ENCODE measurements at regions not wholly inside any gene's neighbourhood (a gene's known extent, or its start where the extent isn't known, plus 50 kb on each side); places are given as distances from the start of the nearest gene placed in this dataset.
"Not testable (repeated sequence)": the region's sequence is repeated elsewhere in the genome, so short reads cannot be mapped to it uniquely, and the experiment has no call there.

- DNase-seq (ENCODE audit: low read depth) (no peak), FAIRE-seq (no peak)
- TF ChIP-seq CTCF (IDR thresholded peaks at IDR 0.05; ENCODE audit: insufficient read depth, low read length, severe bottlenecking) = no peak
- H3K36me3 ChIP-seq (ENCODE audit: control insufficient read depth, insufficient read depth, low read length) = no peaks in the 10 kb centered on the region
- no peaks in the 10 kb centered on the region for H3K27me3 ChIP-seq (ENCODE audit: control insufficient read depth, insufficient read depth, low read length)
- H3K4me3 ChIP-seq (ENCODE audit: low read depth, low read length) = no peak overlapping the region
These were observed 500.3 kb upstream of the PTCHD4 start for GRCh38 chr6:48611332-48611731.

GRCh38 chr6:48610846-48611245 is 499.8 kb upstream of the PTCHD4 start:
- DNase-seq (ENCODE audit: low read depth) = no peak
- Histone ChIP-seq H3K4me3 (ENCODE audit: low read depth, low read length) (no peak overlapping the region), H3K36me3 (ENCODE audit: control insufficient read depth, insufficient read depth, low read length) (no peaks in the 10 kb centered on the region), H3K27me3 (ENCODE audit: control insufficient read depth, insufficient read depth, low read length) (no peaks in the 10 kb centered on the region)
- FAIRE-seq = no peak
- TF ChIP-seq CTCF (IDR thresholded peaks at IDR 0.05; ENCODE audit: insufficient read depth, low read length, severe bottlenecking) = no peak

- no peak for FAIRE-seq
- Histone ChIP-seq H3K27me3 (ENCODE audit: control insufficient read depth, insufficient read depth, low read length) (no peaks in the 10 kb centered on the region), H3K36me3 (ENCODE audit: control insufficient read depth, insufficient read depth, low read length) (no peaks in the 10 kb centered on the region), H3K4me3 (ENCODE audit: low read depth, low read length) (no peak overlapping the region)
- no peak for TF ChIP-seq CTCF (IDR thresholded peaks at IDR 0.05; ENCODE audit: insufficient read depth, low read length, severe bottlenecking)
- no peak for DNase-seq (ENCODE audit: low read depth)
These were observed 495.6 kb upstream of the PTCHD4 start for GRCh38 chr6:48606618-48607017.

- Histone ChIP-seq H3K36me3 (ENCODE audit: control insufficient read depth, insufficient read depth, low read length) (no peaks in the 10 kb centered on the region), H3K27me3 (ENCODE audit: control insufficient read depth, insufficient read depth, low read length) (no peaks in the 10 kb centered on the region), H3K4me3 (ENCODE audit: low read depth, low read length) (no peak overlapping the region)
- DNase-seq (ENCODE audit: low read depth) (no peak), FAIRE-seq (no peak)
- TF ChIP-seq CTCF (IDR thresholded peaks at IDR 0.05; ENCODE audit: insufficient read depth, low read length, severe bottlenecking) = no peak
These were observed 487.0 kb upstream of the PTCHD4 start for GRCh38 chr6:48597951-48598350.

- no peaks in the 10 kb centered on the region for H3K27me3 ChIP-seq (ENCODE audit: control insufficient read depth, insufficient read depth, low read length)
- H3K4me3 ChIP-seq (ENCODE audit: low read depth, low read length) = no peak overlapping the region
- DNase-seq (ENCODE audit: low read depth) = no peak
- no peak for TF ChIP-seq CTCF (IDR thresholded peaks at IDR 0.05; ENCODE audit: insufficient read depth, low read length, severe bottlenecking)
- FAIRE-seq = no peak
- no peaks in the 10 kb centered on the region for H3K36me3 ChIP-seq (ENCODE audit: control insufficient read depth, insufficient read depth, low read length)
These were observed 485.8 kb upstream of the PTCHD4 start for GRCh38 chr6:48596830-48597229.

- H3K4me3 ChIP-seq (ENCODE audit: low read depth, low read length); H3K36me3 ChIP-seq (ENCODE audit: control insufficient read depth, insufficient read depth, low read length); FAIRE-seq; DNase-seq (ENCODE audit: low read depth); H3K27me3 ChIP-seq (ENCODE audit: control insufficient read depth, insufficient read depth, low read length): not testable (repeated sequence)
These were observed 480.2 kb upstream of the PTCHD4 start for GRCh38 chr6:48591158-48591557.
